ENCODE measurements at regions not wholly inside any gene's neighbourhood (a gene's known extent, or its start where the extent isn't known, plus 50 kb on each side); places are given as distances from the start of the nearest gene placed in this dataset.

DNA sequence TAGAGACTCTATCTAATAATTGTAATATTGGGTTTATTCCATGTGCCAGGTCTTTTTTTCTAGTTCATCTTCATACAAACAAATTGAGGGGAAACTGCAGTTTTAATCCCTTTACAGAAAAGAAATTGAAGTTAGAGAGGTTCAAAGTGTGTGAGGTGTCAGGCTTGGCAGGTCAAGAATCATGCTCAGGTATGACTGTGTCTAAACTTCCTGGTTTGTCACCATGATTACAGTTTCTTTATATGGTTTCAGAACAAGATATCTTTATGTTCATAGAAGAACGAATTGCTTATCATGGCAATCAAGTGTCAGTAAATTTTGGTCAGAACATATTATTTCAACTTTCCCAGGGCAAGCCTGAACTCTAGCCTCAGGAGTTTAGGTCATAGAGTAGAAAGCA lies 460.4 kb downstream of the RAPGEF2 start:
- TF ChIP-seq, protein P1, sequence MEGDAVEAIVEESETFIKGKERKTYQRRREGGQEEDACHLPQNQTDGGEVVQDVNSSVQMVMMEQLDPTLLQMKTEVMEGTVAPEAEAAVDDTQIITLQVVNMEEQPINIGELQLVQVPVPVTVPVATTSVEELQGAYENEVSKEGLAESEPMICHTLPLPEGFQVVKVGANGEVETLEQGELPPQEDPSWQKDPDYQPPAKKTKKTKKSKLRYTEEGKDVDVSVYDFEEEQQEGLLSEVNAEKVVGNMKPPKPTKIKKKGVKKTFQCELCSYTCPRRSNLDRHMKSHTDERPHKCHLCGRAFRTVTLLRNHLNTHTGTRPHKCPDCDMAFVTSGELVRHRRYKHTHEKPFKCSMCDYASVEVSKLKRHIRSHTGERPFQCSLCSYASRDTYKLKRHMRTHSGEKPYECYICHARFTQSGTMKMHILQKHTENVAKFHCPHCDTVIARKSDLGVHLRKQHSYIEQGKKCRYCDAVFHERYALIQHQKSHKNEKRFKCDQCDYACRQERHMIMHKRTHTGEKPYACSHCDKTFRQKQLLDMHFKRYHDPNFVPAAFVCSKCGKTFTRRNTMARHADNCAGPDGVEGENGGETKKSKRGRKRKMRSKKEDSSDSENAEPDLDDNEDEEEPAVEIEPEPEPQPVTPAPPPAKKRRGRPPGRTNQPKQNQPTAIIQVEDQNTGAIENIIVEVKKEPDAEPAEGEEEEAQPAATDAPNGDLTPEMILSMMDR (IDR thresholded peaks at IDR 0.05): no peak
- TF ChIP-seq EZH2 (IDR thresholded peaks at IDR 0.05; ENCODE audit: borderline replicate concordance, insufficient read depth, low read depth, low read length, poor library complexity, severe bottlenecking): no peak

Measured in B cell (primary cell).